ENCODE measurements at regions not wholly inside any gene's neighbourhood (a gene's known extent, or its start where the extent isn't known, plus 50 kb on each side); places are given as distances from the start of the nearest gene placed in this dataset.

DNA sequence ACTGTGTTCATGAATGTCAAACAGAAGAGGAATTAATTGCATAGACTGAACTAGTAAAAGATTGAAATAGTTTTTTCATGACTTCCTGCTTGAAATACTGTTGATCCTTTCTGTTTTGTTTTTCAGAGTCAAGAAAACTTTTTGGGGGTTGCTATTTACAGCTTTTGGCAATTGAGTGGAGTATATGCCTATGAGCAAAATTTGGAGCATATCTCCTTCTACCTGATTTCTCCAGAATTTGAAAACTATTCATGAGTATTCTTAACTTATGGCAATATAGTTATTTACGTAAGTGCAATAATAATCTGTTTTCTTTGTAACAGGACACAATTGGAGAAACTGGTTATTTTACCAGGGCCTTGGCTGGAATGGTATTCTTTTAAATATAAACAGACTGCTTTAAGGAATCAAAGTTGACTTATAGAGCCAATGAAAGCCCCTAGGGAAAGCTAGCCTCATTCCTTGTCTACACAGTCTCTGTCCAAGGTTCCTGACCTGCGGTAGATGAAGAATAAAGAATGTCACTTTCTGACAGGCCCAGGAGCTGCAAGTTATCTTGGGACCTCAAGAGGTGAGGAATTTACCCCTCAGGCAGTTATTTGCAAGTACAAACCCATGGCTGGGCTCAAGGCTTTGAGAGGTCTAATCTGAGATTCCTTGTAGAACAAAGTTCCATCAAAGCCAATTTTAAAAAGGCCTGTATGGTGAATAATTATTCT, 193.5 kb upstream of the NDUFV2 start:
- intact Hi-C loops (cut with micrococcal nuclease; ENCODE audit: unreplicated experiment): no loop called here
- BruUV-seq (replicated peaks): no TSS peak
- TF ChIP-seq, protein P1, sequence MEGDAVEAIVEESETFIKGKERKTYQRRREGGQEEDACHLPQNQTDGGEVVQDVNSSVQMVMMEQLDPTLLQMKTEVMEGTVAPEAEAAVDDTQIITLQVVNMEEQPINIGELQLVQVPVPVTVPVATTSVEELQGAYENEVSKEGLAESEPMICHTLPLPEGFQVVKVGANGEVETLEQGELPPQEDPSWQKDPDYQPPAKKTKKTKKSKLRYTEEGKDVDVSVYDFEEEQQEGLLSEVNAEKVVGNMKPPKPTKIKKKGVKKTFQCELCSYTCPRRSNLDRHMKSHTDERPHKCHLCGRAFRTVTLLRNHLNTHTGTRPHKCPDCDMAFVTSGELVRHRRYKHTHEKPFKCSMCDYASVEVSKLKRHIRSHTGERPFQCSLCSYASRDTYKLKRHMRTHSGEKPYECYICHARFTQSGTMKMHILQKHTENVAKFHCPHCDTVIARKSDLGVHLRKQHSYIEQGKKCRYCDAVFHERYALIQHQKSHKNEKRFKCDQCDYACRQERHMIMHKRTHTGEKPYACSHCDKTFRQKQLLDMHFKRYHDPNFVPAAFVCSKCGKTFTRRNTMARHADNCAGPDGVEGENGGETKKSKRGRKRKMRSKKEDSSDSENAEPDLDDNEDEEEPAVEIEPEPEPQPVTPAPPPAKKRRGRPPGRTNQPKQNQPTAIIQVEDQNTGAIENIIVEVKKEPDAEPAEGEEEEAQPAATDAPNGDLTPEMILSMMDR (conservative IDR thresholded peaks at IDR 0.05; ENCODE audit: low read length): no peak
- TF ChIP-seq EZH2phosphoT487 (IDR thresholded peaks at IDR 0.05; ENCODE audit: borderline replicate concordance, low read depth, low read length): no peak

DNA sequence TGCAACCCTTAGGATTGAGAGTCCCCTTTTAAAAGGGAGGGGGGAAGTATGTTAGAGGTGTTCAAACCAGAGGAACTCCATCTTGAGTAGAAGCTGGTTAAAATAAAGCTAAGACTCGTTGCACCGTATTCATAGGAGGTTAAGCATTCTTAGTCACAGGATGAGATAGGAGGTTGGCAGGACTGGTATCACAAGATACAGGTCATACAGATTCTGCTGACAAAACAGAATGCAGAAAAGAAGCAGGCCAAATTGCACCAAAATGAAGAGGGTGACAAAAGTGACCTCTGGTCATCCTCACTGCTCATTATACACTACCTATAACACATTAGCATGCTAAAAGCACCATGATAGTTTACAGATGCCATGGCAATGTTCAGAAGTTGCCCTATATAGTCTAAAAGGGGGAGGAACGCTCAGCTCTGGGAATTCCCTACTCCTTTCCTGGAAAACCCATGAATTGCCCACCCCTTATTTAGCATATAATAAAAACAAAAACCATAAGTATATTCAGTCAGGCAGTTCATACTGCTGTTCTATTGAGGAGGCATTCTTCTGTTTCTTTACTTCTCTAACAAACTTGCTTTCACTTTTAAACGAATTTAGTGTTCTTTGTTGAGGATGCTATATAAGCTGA, 192.2 kb upstream of the NDUFV2 start:
- ChIA-PET CTCF (ENCODE audit: unreplicated experiment) (no interaction called here), POLR2A (interaction anchor here (0.6 to 1.9 kb wide), 12 partner anchors 8 to 203 kb away, joined by 3 to 7 read pairs (median 4); no protein-coding TSS in a partner anchor)
- H3K4me1 ChIP-seq (ENCODE audit: insufficient read depth, low read length, poor library complexity, severe bottlenecking): peaks cover 48% of the 10 kb centered on the region
- no peaks in the 10 kb centered on the region for H4K20me1 ChIP-seq (ENCODE audit: insufficient read depth, low read length)
- peak overlapping the region; percentile 76 for H3K4me2 ChIP-seq (ENCODE audit: low read length)
- peaks cover 38% of the 10 kb centered on the region for H3K36me3 ChIP-seq (ENCODE audit: insufficient read depth, low read length)
- H3K27ac ChIP-seq (ENCODE audit: low read depth, low read length, poor library complexity, severe bottlenecking): peak overlapping the region; percentile 98
- BruUV-seq (replicated peaks): no TSS peak
- H3K4me3 ChIP-seq (ENCODE audit: low read depth, low read length, poor library complexity, severe bottlenecking): peak overlapping the region; percentile 49
- no peak for DNase-seq (ENCODE audit: low spot score)
- intact Hi-C loops (cut with micrococcal nuclease; ENCODE audit: unreplicated experiment): loop anchor here (5.0 kb wide), 2 partner anchors 157 to 248 kb away; no protein-coding TSS in a partner anchor
- H3K79me2 ChIP-seq (ENCODE audit: insufficient read depth, low read depth, low read length): no peaks in the 10 kb centered on the region
- no peaks in the 10 kb centered on the region for H3K9me2 ChIP-seq (ENCODE audit: insufficient read depth, low read length)
- peaks cover 52% of the 10 kb centered on the region for H3K9me3 ChIP-seq (ENCODE audit: low read length)
- H2AFZ ChIP-seq (ENCODE audit: low read length): peak overlapping the region; percentile 81
- no peak for TF ChIP-seq EZH2phosphoT487 (IDR thresholded peaks at IDR 0.05; ENCODE audit: borderline replicate concordance, low read depth, low read length)
- TF ChIP-seq, protein P1 (conservative IDR thresholded peaks at IDR 0.05; ENCODE audit: low read length): no peak

More for the DNA sequence above, 193.5 kb upstream of the NDUFV2 start:
- peak; percentile 44 for DNase-seq (ENCODE audit: low spot score)
- Histone ChIP-seq H3K4me1 (ENCODE audit: insufficient read depth, low read length, poor library complexity, severe bottlenecking) (peaks cover 45% of the 10 kb centered on the region), H4K20me1 (ENCODE audit: insufficient read depth, low read length) (no peaks in the 10 kb centered on the region), H3K27ac (ENCODE audit: low read depth, low read length, poor library complexity, severe bottlenecking) (no peak overlapping the region), H3K4me2 (ENCODE audit: low read length) (no peak overlapping the region), H3K9me3 (ENCODE audit: low read length) (peaks cover 52% of the 10 kb centered on the region), H3K36me3 (ENCODE audit: insufficient read depth, low read length) (peaks cover 27% of the 10 kb centered on the region), H2AFZ (ENCODE audit: low read length) (no peak overlapping the region), H3K9me2 (ENCODE audit: insufficient read depth, low read length) (no peaks in the 10 kb centered on the region), H3K4me3 (ENCODE audit: low read depth, low read length, poor library complexity, severe bottlenecking) (no peak overlapping the region), H3K79me2 (ENCODE audit: insufficient read depth, low read depth, low read length) (no peaks in the 10 kb centered on the region)
- ChIA-PET CTCF (ENCODE audit: unreplicated experiment) (no interaction called here), POLR2A (interaction anchor here (1.1 to 1.7 kb wide), 3 partner anchors 15 to 43 kb away, joined by 4 to 6 read pairs (median 6); no protein-coding TSS in a partner anchor)

Measured in OCI-LY7 (cell line).